HG03097 (cell line): ENCODE measurements at regions not wholly inside any gene's neighbourhood (a gene's known extent, or its start where the extent isn't known, plus 50 kb on each side); places are given as distances from the start of the nearest gene placed in this dataset.

Experiments
- ATAC-seq: cut with Tn5 transposase; IDR thresholded peaks from one replicate; pipeline ENCODE4 v1.9.1; 2021; ENCODE audit not compliant: unreplicated experiment, low FRiP score

DNA sequence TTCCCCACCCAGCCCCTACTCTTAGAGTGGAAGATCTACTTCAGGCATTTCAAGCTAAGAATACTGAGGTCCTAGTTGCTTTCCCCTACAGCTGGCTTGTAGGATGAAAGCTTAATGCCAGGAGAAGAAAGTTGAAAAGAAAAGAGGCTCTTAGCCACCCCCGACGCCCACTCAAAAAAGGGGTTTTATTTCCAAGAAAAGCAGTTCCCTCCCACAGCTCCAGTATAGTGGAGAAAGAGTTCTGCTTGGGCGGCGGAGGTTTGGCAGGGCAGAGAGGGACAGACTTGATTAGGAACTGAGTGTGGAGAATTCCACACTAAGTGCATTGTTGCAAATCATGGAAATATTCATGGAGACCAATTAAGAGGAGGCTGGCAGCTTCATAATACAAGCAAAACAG, 470.9 kb downstream of the ETS1 start:
- no peak for ATAC-seq

DNA sequence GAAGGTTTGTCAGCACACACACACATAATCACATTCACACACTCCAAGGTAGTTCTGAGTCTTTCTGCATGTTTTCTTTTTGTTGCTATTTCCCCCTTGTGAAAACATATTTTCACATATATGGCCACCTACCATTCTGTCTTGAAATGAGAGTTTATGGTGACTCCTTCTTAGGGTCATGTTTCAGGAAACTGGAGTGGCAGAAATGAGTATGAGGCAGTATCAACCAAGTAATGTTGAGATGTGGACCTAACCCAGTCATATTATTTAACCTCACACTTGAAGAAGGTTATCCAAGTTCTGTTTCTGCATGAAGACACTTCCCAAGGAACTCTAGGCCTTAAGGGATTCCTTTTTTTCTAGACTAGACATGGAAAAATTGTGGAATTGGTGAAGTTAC, 481.4 kb downstream of the ETS1 start:
- no peak for ATAC-seq

DNA sequence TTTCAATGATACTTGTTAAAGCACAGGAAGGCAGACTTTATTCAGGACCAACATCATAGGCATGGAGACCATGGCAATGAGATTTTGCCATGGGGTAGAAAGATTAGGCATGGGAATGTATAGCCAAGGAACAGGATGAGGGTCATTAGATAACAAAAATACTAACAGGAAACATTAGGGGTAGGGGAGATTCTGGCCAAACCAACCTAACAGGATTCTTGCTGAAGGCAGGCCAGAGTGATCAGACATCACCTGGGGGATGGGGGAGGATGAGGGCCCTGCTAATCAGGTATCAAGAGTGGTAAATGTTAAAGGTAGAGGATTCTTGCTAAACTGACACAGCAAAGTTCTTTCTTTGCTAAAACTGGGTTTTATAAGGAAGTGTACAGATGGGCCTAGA, 481.8 kb downstream of the ETS1 start:
- ATAC-seq, result no peak

DNA sequence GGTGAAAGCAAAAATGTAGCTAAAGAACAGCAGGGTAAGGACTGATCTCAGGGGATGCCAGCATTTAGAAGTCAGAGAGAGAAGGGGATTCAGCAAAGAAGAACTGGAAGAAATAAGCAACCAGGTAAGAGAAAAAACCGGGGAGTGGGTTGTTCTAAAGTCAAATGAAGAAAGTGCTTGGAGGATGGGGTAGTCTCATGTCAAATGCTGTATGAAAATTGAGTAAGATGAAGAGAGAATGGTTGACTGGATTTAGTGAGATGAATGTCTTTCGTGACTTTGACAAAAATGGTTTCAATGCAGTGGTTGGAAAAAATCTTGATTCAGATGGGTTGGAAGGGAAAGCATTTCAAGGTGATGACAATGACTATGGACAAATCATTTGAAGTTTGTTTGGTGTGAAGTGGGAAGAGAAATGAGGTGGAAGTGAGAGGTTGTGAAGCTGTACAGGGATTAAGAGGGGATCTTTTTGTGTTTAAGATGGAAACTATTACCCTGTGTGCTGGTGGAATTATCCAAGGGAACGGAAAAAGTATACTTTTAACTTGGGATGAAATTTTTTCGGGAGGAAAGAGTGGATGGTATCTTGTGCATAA, 484.0 kb downstream of the ETS1 start:
- no peak for ATAC-seq

DNA sequence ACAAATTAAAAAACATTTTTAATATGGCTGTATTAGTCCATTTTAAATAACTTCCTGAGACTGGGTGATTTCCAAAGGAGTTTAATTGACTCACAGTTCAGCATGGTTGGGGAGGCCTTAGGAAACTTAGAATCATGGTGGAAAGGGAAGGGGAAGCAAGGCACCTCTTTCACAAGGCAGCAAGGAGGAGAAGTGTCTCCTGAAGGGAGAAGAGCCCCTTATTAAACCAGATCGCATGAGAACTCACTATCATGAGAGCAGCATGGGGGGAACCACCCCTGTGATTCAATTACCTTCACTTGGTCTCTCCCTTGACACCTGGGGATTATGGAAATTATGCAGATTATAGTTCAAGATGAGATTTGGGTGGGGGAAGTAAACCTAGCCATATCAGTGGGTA, 488.6 kb downstream of the ETS1 start:
- no peak for ATAC-seq

DNA sequence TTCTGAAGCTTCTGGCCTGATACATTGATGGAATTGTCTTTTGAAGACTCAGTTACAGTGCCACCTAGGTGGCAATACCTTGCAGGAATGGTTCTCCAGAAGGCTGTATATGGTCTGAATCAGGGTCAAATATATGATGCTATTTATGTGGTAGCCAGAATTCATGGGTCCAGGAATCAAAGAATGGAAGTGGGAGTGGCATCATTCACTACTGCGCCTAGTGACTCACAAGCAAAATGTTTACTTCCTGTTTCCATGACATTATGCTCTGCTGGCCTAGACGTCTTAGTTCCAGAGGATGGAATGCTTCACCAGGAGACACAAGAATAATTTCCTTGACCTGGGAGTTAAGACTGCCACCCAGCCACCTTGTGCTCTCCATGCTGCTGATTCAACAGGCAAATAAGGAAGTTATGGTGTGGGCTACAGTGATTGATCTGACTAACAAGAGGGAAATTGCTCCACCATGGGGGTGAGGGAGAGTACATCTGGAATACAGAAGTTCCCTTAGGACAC, 491.8 kb downstream of the ETS1 start:
- no peak for ATAC-seq

DNA sequence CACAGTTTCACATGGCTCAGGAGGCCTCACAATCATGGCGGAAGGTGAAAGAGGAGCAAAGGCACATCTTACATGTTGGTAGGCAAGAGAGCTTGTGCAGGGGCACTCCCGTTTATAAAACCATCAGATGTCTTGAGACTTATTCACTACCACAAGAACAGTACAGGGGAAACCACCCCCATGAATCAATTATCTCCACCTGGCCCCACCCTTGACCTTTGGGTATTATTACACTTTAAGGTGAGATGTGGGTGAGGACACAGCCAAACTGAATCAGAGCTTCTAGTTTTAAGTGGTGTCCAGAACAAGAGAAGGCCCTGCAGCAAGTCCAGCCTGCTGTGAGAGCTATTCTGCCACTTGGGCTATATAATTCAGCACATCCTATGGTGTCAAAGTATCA, 493.7 kb downstream of the ETS1 start:
- ATAC-seq, result no peak

DNA sequence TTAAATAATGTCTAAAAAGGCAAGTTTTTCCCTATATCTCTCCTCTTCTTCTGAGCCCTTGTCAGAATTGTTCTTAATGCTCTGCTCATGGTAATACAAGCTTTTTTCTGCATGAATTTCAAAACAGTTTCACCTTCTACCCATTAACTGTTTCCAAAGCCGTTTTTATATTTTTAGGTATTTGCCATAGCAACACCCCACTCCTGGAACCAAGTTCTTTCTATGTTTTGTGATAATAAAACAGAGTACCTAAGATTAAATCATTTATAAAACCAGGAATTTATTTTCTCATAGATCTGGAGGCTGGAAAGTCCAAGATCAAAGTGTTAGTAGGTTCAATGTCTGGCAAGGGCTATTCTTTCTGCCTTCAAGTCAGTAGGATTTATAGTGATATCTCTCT, 497.4 kb downstream of the ETS1 start:
- no peak for ATAC-seq

DNA sequence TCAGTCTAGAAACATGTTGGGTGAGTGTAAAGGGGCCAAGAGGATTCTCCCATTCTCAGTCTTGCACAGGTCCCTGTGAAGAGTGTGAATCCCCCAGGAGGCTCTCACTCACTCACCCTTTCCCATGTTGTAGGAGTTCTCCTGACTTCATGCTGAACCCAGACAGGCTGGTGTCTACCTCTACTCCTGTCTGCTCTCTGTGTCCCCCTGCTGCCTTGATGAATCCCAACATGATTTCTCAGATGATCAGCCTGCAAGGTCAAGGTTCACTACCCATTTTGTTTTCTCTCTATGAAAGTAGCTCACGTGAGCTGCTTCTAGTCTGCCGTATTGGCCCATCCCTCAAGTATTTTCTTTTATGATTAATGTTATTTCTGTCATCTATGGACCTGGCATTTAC, 500.6 kb downstream of the ETS1 start:
- no peak for ATAC-seq

DNA sequence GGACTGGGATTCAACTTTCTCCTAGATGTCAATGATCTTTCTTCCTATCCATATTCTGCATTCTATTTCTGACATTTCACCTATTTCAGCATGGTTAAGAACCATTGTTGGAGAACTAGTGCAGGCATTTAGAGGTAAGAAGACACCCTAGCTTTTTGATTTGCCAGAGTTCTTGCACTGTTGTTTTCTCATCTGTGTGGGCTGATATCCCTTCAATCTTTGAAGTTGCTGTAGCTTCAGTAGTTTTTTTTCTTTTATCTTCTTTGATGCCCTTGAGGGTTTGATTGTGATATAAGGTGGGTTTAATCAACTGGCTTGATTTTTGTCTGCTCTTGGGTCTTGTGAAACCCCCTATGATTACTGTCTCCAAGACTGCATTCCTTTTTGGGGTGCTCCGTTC, 502.1 kb downstream of the ETS1 start:
- no peak for ATAC-seq

DNA sequence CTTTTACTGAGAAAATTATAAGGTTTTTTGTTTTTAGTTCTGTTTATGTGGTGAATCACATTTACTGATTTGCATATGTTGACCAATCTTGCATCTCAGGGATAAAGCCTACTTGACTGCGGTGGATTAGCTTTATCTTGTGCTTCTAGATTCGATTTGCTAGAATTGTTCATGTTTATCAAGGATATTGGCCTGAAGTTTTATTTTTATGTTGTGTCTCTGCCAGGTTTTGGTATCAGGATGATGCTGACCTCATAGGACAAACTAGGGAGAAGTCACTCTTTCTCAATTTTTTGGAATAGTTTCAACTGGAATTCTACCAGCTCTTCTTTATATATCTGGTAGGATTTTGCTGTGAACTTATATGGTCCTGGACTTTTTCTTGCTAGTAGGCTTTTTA, 504.8 kb downstream of the ETS1 start:
- no peak for ATAC-seq

DNA sequence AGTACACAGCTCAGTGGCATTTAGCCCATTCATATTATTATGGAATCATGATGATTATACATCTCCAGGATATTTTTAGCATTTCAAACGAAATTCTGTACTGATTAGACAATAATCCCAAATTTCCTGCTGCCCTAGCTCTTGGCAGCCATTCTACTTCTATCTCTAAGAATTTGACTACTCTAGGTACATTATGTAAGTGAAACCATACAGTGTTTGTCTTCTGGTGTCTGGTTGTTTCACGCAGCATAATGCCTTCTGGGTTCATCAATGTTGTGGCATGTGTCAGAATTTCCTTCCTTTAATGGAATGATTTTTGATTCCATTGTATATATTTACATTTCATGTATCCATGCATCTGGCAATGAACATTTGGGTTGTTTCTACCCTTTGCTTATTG, 517.7 kb downstream of the ETS1 start:
- no peak for ATAC-seq

DNA sequence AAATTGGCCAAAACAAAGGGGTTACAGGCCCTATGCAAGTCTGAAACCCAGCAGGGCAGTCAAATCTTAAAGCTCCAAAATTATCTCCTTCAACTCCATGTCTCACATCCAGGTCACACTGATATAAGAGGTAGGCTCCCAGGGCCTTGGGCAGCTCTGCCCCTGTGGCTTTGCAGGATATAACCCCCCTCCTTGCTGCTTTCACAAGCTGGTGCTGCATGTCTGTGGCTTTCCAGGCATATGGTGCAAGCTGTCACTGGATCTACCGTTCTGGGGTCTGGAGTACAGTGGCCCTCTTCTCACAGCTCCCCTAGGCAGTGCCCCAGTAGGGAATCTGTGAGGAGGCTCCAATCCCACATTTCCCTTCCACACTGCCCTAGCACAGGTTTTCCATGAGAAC, 519.6 kb downstream of the ETS1 start:
- no peak for ATAC-seq

DNA sequence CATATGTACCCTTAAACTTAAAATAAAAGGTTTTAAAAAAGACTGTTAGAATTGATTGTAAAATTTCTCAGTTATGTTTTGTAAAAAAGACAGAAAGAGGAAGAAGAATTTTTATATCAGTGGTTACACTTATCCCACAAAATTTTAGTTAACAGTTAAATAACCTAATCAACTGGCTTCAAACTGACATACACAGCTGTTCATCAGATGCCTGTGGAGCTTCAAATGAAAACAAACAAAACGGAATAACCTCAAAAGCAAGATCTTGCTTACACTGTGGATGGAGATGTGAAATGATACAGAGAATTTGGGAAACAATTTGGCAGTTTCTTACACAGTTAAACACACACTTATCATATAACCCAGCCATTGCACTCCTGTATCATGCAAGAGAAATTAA, 521.0 kb downstream of the ETS1 start:
- no peak for ATAC-seq

DNA sequence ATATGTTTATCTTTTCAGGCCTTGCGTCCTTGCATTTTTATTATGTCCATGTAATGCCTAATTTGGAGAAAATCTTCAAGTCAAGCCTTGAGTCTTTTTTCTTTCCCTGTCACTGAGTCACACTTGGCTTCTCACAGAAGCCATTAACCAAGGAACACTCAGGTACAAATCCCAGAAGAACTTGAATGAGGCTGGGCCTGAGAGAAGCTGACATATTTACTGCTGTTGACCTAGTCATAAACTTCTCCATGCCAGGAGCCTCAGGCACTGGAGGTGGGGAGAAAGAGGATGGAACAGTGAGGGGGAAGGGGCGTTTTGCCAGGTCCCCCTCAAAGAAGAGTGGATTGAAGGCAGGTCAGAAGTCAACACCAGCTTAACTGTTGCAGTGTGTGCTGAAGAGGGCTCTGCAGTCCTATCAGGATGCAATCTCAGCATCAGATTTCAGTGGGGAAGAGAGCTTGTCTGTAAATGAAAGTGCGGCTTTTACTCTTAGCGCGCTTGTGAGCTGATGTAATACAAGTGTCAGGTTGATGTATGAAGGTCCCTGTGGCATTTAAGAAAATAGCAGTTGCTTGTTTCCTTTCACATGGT, 526.0 kb downstream of the ETS1 start:
- no peak for ATAC-seq

DNA sequence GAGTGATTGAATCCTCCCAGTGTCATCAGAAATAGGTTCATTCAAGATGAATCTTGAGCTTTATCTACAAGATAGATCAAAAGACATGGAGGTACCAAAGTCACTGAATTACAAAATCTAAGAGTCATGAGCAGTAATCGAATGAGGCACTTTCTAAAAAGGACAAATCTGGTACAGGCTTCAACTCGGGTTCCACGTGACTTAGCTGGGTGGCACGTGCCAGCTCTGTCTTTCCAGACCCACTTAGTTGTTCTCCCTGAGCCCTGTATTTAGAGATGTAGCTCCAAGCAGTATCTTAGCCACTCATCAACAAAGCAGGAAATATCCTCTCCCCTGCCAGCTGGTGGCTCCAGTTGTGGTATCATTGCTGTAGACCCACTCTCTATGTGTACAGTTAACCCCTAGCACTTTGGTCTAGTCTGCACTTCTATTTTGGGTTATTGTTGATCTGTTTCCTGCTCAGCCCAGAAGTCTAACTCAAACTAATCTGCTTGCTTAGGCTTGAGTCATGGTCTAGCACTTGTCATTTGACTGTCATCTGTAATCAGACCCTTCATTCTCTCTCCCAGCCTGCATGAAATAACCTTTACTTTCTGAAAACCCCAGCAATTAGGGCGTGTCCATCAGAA, 528.7 kb downstream of the ETS1 start:
- no peak for ATAC-seq

DNA sequence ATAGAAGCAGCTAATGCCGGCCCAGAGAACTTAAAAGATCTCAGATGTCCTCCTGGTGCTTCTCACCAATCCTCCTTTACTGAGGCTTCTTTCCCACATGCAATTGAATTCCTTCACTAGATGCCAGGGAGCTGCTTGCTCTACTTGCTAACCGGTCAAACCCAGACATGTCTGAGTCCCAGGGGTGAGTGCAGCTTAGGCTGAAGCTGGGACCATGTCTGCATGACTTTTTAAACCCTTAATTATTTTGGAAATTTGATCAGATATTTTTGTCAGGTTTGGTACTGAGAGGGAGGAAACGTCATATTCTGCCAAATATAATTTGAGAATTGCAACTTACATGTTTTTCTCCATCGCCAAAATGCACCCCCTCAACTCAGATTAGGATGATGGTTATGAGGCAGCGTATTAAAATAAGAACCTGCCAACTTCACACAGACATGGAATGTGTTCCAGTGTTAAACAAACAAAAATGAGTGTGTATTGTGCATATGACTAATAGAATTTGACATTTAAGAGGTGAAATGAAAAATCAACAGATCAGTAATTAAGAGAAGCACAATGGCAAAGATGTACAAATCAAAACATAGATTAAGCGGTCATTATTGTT, 529.5 kb downstream of the ETS1 start:
- no peak for ATAC-seq

DNA sequence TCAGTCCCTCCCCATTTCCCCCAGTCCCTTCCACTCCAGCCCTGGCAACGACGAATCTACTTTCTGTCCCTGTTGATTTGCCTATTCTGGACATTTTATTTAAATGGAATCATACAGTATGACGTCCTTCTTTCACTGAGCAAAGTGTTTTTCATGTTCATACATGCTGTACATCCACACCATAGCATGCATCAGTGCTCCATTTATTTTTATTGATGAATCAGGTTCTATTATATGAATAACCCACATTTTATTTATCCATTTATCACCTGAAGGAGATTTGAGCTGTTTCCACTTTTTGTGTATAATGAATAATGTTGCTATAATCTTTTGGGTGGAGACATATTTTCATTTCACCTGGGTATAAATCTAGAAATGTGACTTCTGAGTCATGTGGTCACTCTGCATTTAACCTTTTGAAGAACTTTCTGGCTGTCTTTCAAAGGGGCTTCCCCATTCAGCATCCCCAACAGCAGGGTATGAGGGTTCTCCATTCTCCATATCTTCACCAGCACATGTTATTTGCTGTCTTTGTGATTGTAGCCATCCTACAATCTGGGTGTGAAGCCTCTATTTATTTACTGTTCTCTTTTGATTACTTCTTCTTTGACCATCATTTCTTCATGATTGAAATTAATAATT, 531.7 kb downstream of the ETS1 start:
- ATAC-seq, result no peak

DNA sequence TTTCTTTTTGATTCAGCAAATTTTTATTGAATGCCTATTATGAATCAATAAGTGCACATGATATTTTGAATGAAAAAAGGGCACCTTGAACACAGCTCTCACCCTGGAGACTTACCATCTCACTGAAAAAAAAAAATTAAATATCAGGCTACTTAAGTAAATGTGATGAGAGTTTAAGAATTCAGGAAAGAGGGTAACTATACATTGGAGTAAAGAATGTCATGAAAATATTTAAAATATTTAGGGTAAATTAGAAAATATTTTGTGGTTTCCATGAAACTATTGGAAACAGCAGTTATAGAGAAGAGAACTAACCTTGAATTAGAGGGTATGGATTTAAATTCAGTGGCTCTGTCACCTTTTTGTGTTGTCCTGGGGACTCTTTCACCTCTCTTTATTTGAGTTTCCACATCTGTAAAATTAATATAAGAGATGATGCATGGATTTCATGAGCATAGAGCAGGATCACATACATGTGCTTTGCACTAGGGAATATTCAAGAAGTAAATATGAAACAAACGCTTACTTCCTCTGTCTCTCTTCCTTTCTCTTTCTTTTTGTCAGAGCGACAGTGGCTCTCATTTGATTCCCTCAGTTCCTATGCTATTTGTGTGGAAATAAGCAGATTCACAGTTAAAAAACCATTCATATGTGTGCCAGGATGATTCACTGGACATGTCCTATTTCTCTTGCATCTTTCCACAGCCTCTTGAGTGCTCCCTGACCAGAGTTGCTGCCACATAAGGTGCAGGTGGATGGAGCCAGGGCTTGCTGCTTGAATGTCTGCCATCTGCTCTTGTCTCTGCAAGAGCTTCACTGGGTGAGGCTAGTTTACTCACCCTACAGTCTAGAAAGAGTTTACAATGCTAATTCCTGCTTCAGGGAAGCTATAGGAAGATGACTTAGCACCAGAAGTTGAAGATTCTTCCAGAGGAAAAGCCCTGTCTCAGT, 533.1 kb downstream of the ETS1 start:
- ATAC-seq, result peak; percentile 46

DNA sequence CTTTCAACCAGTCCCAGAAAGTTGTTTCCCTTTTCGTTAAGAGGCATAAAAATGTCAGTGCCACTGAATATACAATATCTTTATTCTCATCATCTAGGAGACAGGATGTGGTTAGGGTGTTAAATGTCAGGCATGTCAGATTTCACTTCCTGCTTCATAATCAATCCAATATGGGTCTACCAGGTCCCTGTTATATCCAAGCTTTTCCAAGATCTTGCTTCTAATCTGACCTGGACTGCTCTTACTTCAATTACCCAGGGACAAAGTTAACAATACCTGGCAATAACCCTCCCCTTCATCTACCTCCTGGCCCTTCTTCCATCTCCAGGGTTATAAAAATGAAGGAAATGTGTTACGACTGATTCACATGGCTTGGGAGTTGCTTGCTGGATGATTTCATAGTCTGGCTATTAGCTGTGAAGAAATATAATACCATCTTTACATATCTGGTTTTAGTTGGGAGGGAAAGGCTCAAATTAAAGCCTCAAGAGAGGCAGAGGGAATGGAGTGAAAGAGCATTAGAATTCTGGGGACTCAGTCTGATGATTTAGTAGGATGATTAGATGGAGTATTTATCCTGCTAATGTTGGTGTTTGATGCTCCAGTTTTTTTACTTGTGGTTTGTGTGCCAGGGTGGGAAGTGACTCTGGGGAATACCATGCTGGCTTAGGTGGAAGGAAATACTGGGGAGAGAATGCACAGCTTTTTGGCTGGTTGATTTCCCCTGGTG, 534.3 kb downstream of the ETS1 start:
- peak; percentile 62 for ATAC-seq
